ENCODE measurements at regions not wholly inside any gene's neighbourhood (a gene's known extent, or its start where the extent isn't known, plus 50 kb on each side); places are given as distances from the start of the nearest gene placed in this dataset.

- intact Hi-C loops (cut with micrococcal nuclease; ENCODE audit: unreplicated experiment): no loop called here
- no peaks in the 10 kb centered on the region; the same call in 1 of the 2 replicates for H3K27me3 ChIP-seq (ENCODE audit: control insufficient read depth, insufficient read depth, low read length)
- CTCF ChIA-PET: no interaction called here
These were observed 57.3 kb upstream of the SHISA3 start for GRCh38 chr4:42339935-42340406.

GRCh38 chr4:42341518-42342026, 55.7 kb upstream of the SHISA3 start:
- intact Hi-C loops (cut with micrococcal nuclease; ENCODE audit: unreplicated experiment): no loop called here
- ATAC-seq (no peak), DNase-seq (ENCODE audit: low read depth, low spot score) (no peak)
- Histone ChIP-seq H3K27ac (ENCODE audit: low read length) (no peak overlapping the region), H3K4me3 (ENCODE audit: low read depth in 2 of 2, low read length in 2 of 2) (no peak overlapping the region), H3K27me3 (ENCODE audit: control insufficient read depth, insufficient read depth, low read length) (no peaks in the 10 kb centered on the region; the same call in 1 of the 2 replicates), H3K4me1 (ENCODE audit: control insufficient read depth, insufficient read depth, low read length) (no peaks in the 10 kb centered on the region), H3K9me3 (ENCODE audit: control insufficient read depth, insufficient read depth, low read depth, low read length) (no peaks in the 10 kb centered on the region), H3K36me3 (ENCODE audit: control insufficient read depth, insufficient read depth, low read length) (no peaks in the 10 kb centered on the region)
- TF ChIP-seq POLR2AphosphoS5 (IDR thresholded peaks at IDR 0.05; ENCODE audit: low read depth, low read length): no peak
- no peak for TF ChIP-seq SIN3A (IDR thresholded peaks at IDR 0.05; ENCODE audit: borderline replicate concordance, insufficient read depth, low read depth, low read length)
- no peak for TF ChIP-seq TCF7L2 (IDR thresholded peaks at IDR 0.05; ENCODE audit: low read depth, low read length)
- no peak for TF ChIP-seq REST (IDR thresholded peaks at IDR 0.05; ENCODE audit: insufficient read depth in 1 of 2, low read depth in 2 of 2, low read length in 1 of 2)
- no peak for TF ChIP-seq CTCF (IDR thresholded peaks at IDR 0.05)
- in situ Hi-C loops (cut with HindIII; ENCODE audit: low pct_unique_long_range_greater_than_20kb, low sequenced_read_pairs): no loop called here
- no TSS peak for BruUV-seq (replicated peaks)
- CTCF ChIA-PET: interaction anchor here (0.6 kb wide), 1 partner anchor 680 kb away, joined by 3 read pairs; no protein-coding TSS in a partner anchor
- POLR2A ChIA-PET: no interaction called here

More at GRCh38 chr4:42339935-42340406, 57.3 kb upstream of the SHISA3 start:
- no peaks in the 10 kb centered on the region for H3K4me1 ChIP-seq (ENCODE audit: control insufficient read depth, insufficient read depth, low read length)
- POLR2A ChIA-PET: no interaction called here
- no peaks in the 10 kb centered on the region for H3K9me3 ChIP-seq (ENCODE audit: control insufficient read depth, insufficient read depth, low read depth, low read length)
- in situ Hi-C loops (cut with HindIII; ENCODE audit: low pct_unique_long_range_greater_than_20kb, low sequenced_read_pairs): no loop called here
- DNase-seq (ENCODE audit: low read depth, low spot score) (no peak), ATAC-seq (no peak)
- no TSS peak for BruUV-seq (replicated peaks)
- no peak for TF ChIP-seq CTCF (IDR thresholded peaks at IDR 0.05)
- TF ChIP-seq SIN3A (IDR thresholded peaks at IDR 0.05; ENCODE audit: borderline replicate concordance, insufficient read depth, low read depth, low read length): no peak
- TF ChIP-seq TCF7L2 (IDR thresholded peaks at IDR 0.05; ENCODE audit: low read depth, low read length): no peak
- TF ChIP-seq REST (IDR thresholded peaks at IDR 0.05; ENCODE audit: insufficient read depth in 1 of 2, low read depth in 2 of 2, low read length in 1 of 2): no peak
- TF ChIP-seq POLR2AphosphoS5 (IDR thresholded peaks at IDR 0.05; ENCODE audit: low read depth, low read length): no peak
- no peak overlapping the region for H3K27ac ChIP-seq (ENCODE audit: low read length)
- no peak overlapping the region for H3K4me3 ChIP-seq (ENCODE audit: low read depth in 2 of 2, low read length in 2 of 2)
- no peaks in the 10 kb centered on the region for H3K36me3 ChIP-seq (ENCODE audit: control insufficient read depth, insufficient read depth, low read length)

All from Panc1 (cell line).